Aorta (tissue), 5 donors: ENCODE measurements at regions not wholly inside any gene's neighbourhood (a gene's known extent, or its start where the extent isn't known, plus 50 kb on each side); places are given as distances from the start of the nearest gene placed in this dataset.

ENCODE experiments used
- ATAC-seq: fragments of 200-7000 bp; cut with Tn5 transposase; one replicate; pipeline ENCODE4 v1.9.1; 2022; ENCODE audit warnings: moderate library complexity; ENCODE audit not compliant: low FRiP score
- DNase-seq, 2 donors: peaks; one replicate each; pipeline ENCODE4 v3.0.0-alpha.2; 2020
- H3K27ac ChIP-seq, 2 donors: one replicate each; pipeline ENCODE4 v1.5.1; 2013; ENCODE audit warnings: low read length in 2 of 2, mild to moderate bottlenecking in 2 of 2, moderate library complexity in 2 of 2, control low read depth in 1 of 2, inconsistent platforms in 1 of 2, low read depth in 1 of 2
- H3K27me3 ChIP-seq, 2 donors: one replicate each; pipeline ENCODE4 v1.6.1; 2013; ENCODE audit warnings: control low read depth in 1 of 2, low read length in 1 of 2, mild to moderate bottlenecking in 1 of 2, moderate library complexity in 1 of 2; ENCODE audit not compliant: insufficient read depth in 2 of 2, control insufficient read depth in 1 of 2
- H3K36me3 ChIP-seq, 2 donors: one replicate each; pipeline ENCODE4 v1.6.1; 2013; ENCODE audit warnings: control low read depth in 1 of 2, low read length in 1 of 2, mild to moderate bottlenecking in 1 of 2; ENCODE audit not compliant: insufficient read depth in 2 of 2, control insufficient read depth in 1 of 2
- H3K4me1 ChIP-seq, 2 donors: one replicate each; pipeline ENCODE4 v1.6.1; 2013; ENCODE audit warnings: low read length in 2 of 2, control low read depth in 1 of 2, mild to moderate bottlenecking in 1 of 2, moderate library complexity in 1 of 2; ENCODE audit not compliant: insufficient read depth in 2 of 2, control insufficient read depth in 1 of 2
- H3K4me3 ChIP-seq, 2 donors: one replicate each; pipeline ENCODE4 v1.5.1; 2013; ENCODE audit warnings: low read length in 2 of 2, control low read depth in 1 of 2, mild to moderate bottlenecking in 1 of 2
- H3K9me3 ChIP-seq: one replicate; pipeline ENCODE4 v1.6.1; 2013; ENCODE audit warnings: mild to moderate bottlenecking, low read length; ENCODE audit not compliant: control insufficient read depth
- WGBS, 2 donors: extraction: QIAGEN DNeasy Blood & Tissue Kit; methylation state at CpG; one replicate each; pipeline ENCODE4 v1.1.7; 2013; 5-methylcytosine and 5-hydroxymethylcytosine counted together
- intact Hi-C, 2 donors: fragments of 100-400 bp; cut with DNase I; formaldehyde crosslinking; loops; one replicate each; pipeline versions ENCODE4 v1.14.2 to v1.15.0; 2022
- donor health status: healthy with polysubstance abuse.
- donor health status: Bipolar disorder and iron deficiency.
- donor health status: DM: no; HTN: no; CAD: no.
- donor health status: DM: no; HTN: no; CAD: no.
- donor health status: DM: yes; HTN: yes; CAD: no.

GRCh38 chr1:193703121-193703520, 516.7 kb upstream of the B3GALT2 start:
- H3K4me3 ChIP-seq, result no peak overlapping the region
- H3K27me3 ChIP-seq, result no peaks in the 10 kb centered on the region
- no peaks in the 10 kb centered on the region for H3K4me1 ChIP-seq
- H3K36me3 ChIP-seq, result no peaks in the 10 kb centered on the region
- no peak for ATAC-seq
- intact Hi-C loops, result no loop called here
- no peak overlapping the region for H3K27ac ChIP-seq
- DNase-seq, result no peak
- no peaks in the 10 kb centered on the region for H3K9me3 ChIP-seq

- no peaks in the 10 kb centered on the region for H3K4me1 ChIP-seq
- no peaks in the 10 kb centered on the region for H3K9me3 ChIP-seq
- intact Hi-C loops, result no loop called here
- H3K27ac ChIP-seq, result no peak overlapping the region
- no peak overlapping the region for H3K4me3 ChIP-seq
- H3K36me3 ChIP-seq, result no peaks in the 10 kb centered on the region
- H3K27me3 ChIP-seq, result no peaks in the 10 kb centered on the region
- no peak for DNase-seq
- no peak for ATAC-seq
Observed at GRCh38 chr1:193701759-193702158, 515.3 kb upstream of the B3GALT2 start.

GRCh38 chr1:193700710-193701355, 514.4 kb upstream of the B3GALT2 start:
- Histone ChIP-seq H3K36me3 (no peaks in the 10 kb centered on the region), H3K27ac (no peak overlapping the region), H3K27me3 (no peaks in the 10 kb centered on the region), H3K4me1 (no peaks in the 10 kb centered on the region), H3K4me3 (no peak overlapping the region), H3K9me3 (no peaks in the 10 kb centered on the region)
- intact Hi-C loops, result no loop called here
- 96 to 99% methylated on average over 3 of the region's 3 CpGs for WGBS, 2 donors
- no peak for ATAC-seq
- DNase-seq, result no peak

- intact Hi-C loops, result no loop called here
- no peak overlapping the region for H3K4me3 ChIP-seq
Observed at GRCh38 chr1:193699261-193699660, 512.8 kb upstream of the B3GALT2 start.

GRCh38 chr1:193697776-193698175, 511.4 kb upstream of the B3GALT2 start:
- DNase-seq (no peak), ATAC-seq (no peak)
- 84 to 94% methylated on average over 3 of the region's 3 CpGs for WGBS, 2 donors
- Histone ChIP-seq H3K27me3 (no peaks in the 10 kb centered on the region), H3K27ac (no peak overlapping the region), H3K4me1 (no peaks in the 10 kb centered on the region), H3K9me3 (no peaks in the 10 kb centered on the region), H3K4me3 (no peak overlapping the region), H3K36me3 (no peaks in the 10 kb centered on the region)
- intact Hi-C loops, result no loop called here

More at GRCh38 chr1:193699261-193699660, 512.8 kb upstream of the B3GALT2 start:
- H3K36me3 ChIP-seq, result no peaks in the 10 kb centered on the region
- H3K4me1 ChIP-seq, result no peaks in the 10 kb centered on the region
- no peaks in the 10 kb centered on the region for H3K27me3 ChIP-seq
- DNase-seq (no peak), ATAC-seq (no peak)
- WGBS, 2 donors, result 94 to 95% methylated on average over 4 of the region's 4 CpGs
- H3K27ac ChIP-seq, result no peak overlapping the region
- no peaks in the 10 kb centered on the region for H3K9me3 ChIP-seq

- intact Hi-C loops, result no loop called here
- no peaks in the 10 kb centered on the region for H3K36me3 ChIP-seq
- ATAC-seq, result no peak
- 95 to 97% methylated on average over 2 of the region's 2 CpGs for WGBS, 2 donors
- DNase-seq, result no peak
- H3K27me3 ChIP-seq, result no peaks in the 10 kb centered on the region
- no peak overlapping the region for H3K4me3 ChIP-seq
- no peaks in the 10 kb centered on the region for H3K4me1 ChIP-seq
- no peaks in the 10 kb centered on the region for H3K9me3 ChIP-seq
- no peak overlapping the region for H3K27ac ChIP-seq
Observed at GRCh38 chr1:193697115-193697762, 510.8 kb upstream of the B3GALT2 start.

GRCh38 chr1:193694741-193695140, 508.3 kb upstream of the B3GALT2 start:
- DNase-seq (no peak), ATAC-seq (no peak)
- intact Hi-C loops, result no loop called here
- no peaks in the 10 kb centered on the region for H3K36me3 ChIP-seq
- H3K27me3 ChIP-seq, result no peaks in the 10 kb centered on the region
- no peak overlapping the region for H3K27ac ChIP-seq
- no peaks in the 10 kb centered on the region for H3K9me3 ChIP-seq
- no peaks in the 10 kb centered on the region for H3K4me1 ChIP-seq
- no peak overlapping the region for H3K4me3 ChIP-seq
- 21 to 26% methylated on average over 1 of the region's 1 CpG for WGBS, 2 donors

- Histone ChIP-seq H3K27ac (no peak overlapping the region), H3K36me3 (no peaks in the 10 kb centered on the region), H3K4me1 (no peaks in the 10 kb centered on the region), H3K9me3 (no peaks in the 10 kb centered on the region), H3K27me3 (no peaks in the 10 kb centered on the region), H3K4me3 (no peak overlapping the region)
- ATAC-seq (no peak), DNase-seq (no peak)
- WGBS, 2 donors, result 88 to 96% methylated on average over 2 of the region's 2 CpGs
- intact Hi-C loops, result no loop called here
Observed at GRCh38 chr1:193685986-193686385, 499.6 kb upstream of the B3GALT2 start.

- Histone ChIP-seq H3K27me3 (no peaks in the 10 kb centered on the region), H3K4me1 (peaks cover 0 to 4% of the 10 kb centered on the region in 2 donors), H3K27ac (no peak overlapping the region), H3K36me3 (no peaks in the 10 kb centered on the region), H3K4me3 (no peak overlapping the region), H3K9me3 (no peaks in the 10 kb centered on the region)
- WGBS, 2 donors, result 55% methylated on average over 1 of the region's 1 CpG
- ATAC-seq (no peak), DNase-seq (no peak)
- intact Hi-C loops, result no loop called here
Observed at GRCh38 chr1:193681422-193681821, 495.0 kb upstream of the B3GALT2 start.
